ENCODE measurements at regions not wholly inside any gene's neighbourhood (a gene's known extent, or its start where the extent isn't known, plus 50 kb on each side); places are given as distances from the start of the nearest gene placed in this dataset.

DNA sequence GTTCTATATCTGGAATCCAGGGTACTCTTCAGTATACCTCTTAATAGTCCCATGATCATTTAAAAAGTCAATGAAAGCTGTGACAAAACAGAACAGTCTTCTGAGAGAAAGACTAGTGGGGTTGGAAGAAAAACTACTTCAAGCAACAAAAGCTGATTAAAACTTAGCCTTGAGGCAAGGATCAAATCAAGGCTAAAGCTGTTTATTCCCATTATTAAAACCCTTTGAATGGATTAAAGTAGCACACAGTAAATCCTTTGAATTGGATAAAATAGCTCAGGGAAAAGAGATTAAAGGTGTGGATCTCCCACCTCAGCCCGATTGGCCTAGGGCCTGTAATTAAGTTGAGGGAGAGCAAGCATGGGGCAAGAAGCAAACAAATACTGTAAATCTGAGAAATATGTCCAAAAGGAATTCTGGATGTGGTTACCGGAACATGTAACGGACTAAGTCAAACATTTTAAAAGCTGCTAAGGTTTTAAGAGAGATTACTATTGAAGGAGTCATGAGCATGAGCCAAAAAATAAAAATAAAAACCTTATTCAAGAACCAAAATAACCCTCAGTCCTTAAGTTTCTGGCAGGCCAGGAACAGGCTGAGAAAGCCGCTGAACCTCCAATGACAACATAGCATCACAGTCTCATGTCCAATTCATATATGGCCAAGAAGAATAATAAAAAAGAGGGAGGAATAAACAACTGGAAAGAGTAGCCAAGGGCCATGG lies 257.3 kb upstream of the NEIL3 start:
- TF ChIP-seq, protein P1, sequence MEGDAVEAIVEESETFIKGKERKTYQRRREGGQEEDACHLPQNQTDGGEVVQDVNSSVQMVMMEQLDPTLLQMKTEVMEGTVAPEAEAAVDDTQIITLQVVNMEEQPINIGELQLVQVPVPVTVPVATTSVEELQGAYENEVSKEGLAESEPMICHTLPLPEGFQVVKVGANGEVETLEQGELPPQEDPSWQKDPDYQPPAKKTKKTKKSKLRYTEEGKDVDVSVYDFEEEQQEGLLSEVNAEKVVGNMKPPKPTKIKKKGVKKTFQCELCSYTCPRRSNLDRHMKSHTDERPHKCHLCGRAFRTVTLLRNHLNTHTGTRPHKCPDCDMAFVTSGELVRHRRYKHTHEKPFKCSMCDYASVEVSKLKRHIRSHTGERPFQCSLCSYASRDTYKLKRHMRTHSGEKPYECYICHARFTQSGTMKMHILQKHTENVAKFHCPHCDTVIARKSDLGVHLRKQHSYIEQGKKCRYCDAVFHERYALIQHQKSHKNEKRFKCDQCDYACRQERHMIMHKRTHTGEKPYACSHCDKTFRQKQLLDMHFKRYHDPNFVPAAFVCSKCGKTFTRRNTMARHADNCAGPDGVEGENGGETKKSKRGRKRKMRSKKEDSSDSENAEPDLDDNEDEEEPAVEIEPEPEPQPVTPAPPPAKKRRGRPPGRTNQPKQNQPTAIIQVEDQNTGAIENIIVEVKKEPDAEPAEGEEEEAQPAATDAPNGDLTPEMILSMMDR (IDR thresholded peaks at IDR 0.05; ENCODE audit: low read depth, low read length), result no peak
- TF ChIP-seq POLR2A (IDR thresholded peaks at IDR 0.05; ENCODE audit: extremely low read depth, insufficient read length), result no peak
- TF ChIP-seq, protein P2, sequence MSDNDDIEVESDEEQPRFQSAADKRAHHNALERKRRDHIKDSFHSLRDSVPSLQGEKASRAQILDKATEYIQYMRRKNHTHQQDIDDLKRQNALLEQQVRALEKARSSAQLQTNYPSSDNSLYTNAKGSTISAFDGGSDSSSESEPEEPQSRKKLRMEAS (IDR thresholded peaks at IDR 0.05; ENCODE audit: low read depth, low read length), result no peak

All from NB4 (cell line).